ENCODE measurements at regions not wholly inside any gene's neighbourhood (a gene's known extent, or its start where the extent isn't known, plus 50 kb on each side); places are given as distances from the start of the nearest gene placed in this dataset.

DNA sequence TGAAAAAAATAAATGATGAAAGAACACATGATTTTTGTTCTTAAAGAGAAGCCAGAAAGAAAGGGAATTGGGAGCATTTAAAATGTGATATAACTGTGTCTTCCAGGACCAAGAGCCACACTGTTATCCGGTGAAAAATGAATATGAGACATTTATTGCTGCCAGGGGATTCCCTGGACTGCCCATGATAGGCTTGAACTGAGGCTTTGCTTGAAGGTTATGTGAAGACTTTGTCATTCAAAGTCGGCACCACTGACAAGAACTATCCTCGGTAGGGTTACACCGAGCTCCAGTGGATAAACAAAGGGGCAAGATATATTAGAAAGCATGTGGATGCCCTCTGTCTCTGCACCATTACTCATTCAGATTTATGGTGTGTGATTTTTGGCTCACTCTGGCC, 125.4 kb upstream of the MINDY3 start:
- POLR2A ChIA-PET, result no interaction called here
- Histone ChIP-seq H3K27ac (ENCODE audit: low read depth, low read length) (no peak overlapping the region), H3K27me3 (ENCODE audit: control insufficient read depth, insufficient read depth, low read length) (no peaks in the 10 kb centered on the region), H3K9me3 (ENCODE audit: control insufficient read depth, insufficient read depth, low read length) (0 out of 2 replicates have a peak, but pooled peaks cover 3% of the 10 kb centered on the region), H3K4me3 (ENCODE audit: low read depth, low read length) (no peak overlapping the region)
- TF ChIP-seq, protein P1, sequence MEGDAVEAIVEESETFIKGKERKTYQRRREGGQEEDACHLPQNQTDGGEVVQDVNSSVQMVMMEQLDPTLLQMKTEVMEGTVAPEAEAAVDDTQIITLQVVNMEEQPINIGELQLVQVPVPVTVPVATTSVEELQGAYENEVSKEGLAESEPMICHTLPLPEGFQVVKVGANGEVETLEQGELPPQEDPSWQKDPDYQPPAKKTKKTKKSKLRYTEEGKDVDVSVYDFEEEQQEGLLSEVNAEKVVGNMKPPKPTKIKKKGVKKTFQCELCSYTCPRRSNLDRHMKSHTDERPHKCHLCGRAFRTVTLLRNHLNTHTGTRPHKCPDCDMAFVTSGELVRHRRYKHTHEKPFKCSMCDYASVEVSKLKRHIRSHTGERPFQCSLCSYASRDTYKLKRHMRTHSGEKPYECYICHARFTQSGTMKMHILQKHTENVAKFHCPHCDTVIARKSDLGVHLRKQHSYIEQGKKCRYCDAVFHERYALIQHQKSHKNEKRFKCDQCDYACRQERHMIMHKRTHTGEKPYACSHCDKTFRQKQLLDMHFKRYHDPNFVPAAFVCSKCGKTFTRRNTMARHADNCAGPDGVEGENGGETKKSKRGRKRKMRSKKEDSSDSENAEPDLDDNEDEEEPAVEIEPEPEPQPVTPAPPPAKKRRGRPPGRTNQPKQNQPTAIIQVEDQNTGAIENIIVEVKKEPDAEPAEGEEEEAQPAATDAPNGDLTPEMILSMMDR (IDR thresholded peaks at IDR 0.05; ENCODE audit: low read depth, low read length), result no peak
- CTCF ChIA-PET, result no interaction called here
- no peak for DNase-seq (ENCODE audit: low read depth, low spot score)

DNA sequence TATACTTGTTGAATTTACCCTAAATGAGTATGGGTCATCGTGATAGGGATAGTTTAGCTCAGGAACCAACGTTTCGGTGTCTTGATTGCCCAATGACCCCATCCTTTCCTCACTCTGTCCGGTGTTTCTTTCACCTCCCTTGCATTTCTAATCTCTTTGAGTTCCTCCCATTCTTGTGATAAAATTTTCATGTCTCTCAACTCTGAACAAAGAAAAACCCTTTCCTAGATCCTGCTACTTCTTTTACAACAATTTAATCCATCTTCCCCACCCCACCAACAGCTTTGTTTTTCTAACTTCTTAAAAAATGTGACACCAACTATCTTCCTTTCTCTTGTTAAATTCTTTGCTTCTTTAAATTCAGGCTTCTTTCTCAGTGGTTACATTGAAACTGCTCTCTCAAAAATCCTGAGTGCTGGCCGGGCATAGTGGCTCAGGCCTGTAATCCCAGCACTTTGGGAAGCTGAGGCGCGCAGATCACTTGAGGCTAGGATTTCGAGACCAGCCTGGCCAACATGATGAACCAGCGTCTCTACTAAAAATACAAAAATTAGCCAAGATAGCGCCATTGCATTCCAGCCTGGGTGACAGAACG, 130.3 kb upstream of the MINDY3 start:
- Histone ChIP-seq H3K27me3 (ENCODE audit: control insufficient read depth, insufficient read depth, low read length) (no peaks in the 10 kb centered on the region), H3K9me3 (ENCODE audit: control insufficient read depth, insufficient read depth, low read length) (peaks cover 2% of the 10 kb centered on the region; the same call in 1 of the 2 replicates), H3K27ac (ENCODE audit: low read depth, low read length) (no peak overlapping the region), H3K4me3 (ENCODE audit: low read depth, low read length) (no peak overlapping the region)
- CTCF ChIA-PET, result no interaction called here
- TF ChIP-seq, protein P1 (IDR thresholded peaks at IDR 0.05; ENCODE audit: low read depth, low read length), result no peak
- POLR2A ChIA-PET, result no interaction called here
- no peak for DNase-seq (ENCODE audit: low read depth, low spot score)

DNA sequence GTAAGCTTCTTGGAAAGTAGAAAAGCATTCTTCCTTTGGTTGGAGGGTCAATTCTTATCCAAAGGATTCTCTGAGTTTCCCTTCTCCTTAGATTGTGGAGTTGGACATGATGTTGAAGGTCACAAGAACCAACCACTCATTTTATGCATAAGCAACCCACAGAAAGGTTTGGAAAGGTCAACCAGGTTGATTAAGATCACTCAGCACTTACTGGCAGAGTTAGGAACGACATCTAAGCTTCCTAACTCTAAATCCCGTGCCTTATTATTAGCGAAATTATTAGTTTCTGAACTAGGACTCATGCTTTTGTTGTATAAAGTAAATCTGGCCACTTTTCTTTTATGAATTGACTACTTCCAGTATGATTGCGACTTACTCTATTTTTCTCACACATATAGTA, 137.0 kb upstream of the MINDY3 start:
- no peaks in the 10 kb centered on the region; the same call in 1 of the 2 replicates for H3K9me3 ChIP-seq (ENCODE audit: control insufficient read depth, insufficient read depth, low read length)
- TF ChIP-seq, protein P1 (IDR thresholded peaks at IDR 0.05; ENCODE audit: low read depth, low read length), result no peak
- ChIA-PET CTCF (no interaction called here), POLR2A (no interaction called here)
- no peaks in the 10 kb centered on the region for H3K27me3 ChIP-seq (ENCODE audit: control insufficient read depth, insufficient read depth, low read length)
- no peak overlapping the region for H3K27ac ChIP-seq (ENCODE audit: low read depth, low read length)
- H3K4me3 ChIP-seq (ENCODE audit: low read depth, low read length), result no peak overlapping the region
- no peak for DNase-seq (ENCODE audit: low read depth, low spot score)

- Histone ChIP-seq H3K9me3 (ENCODE audit: control insufficient read depth, insufficient read depth, low read length) (no peaks in the 10 kb centered on the region), H3K27ac (ENCODE audit: low read depth, low read length) (no peak overlapping the region), H3K27me3 (ENCODE audit: control insufficient read depth, insufficient read depth, low read length) (no peaks in the 10 kb centered on the region), H3K4me3 (ENCODE audit: low read depth, low read length) (no peak overlapping the region)
- CTCF ChIA-PET, result no interaction called here
- TF ChIP-seq, protein P1 (IDR thresholded peaks at IDR 0.05; ENCODE audit: low read depth, low read length), result no peak
- POLR2A ChIA-PET, result no interaction called here
- DNase-seq (ENCODE audit: low read depth, low spot score), result no peak
Observed at GRCh38 chr10:16001581-16001980, 141.3 kb upstream of the MINDY3 start.

- CTCF ChIA-PET, result no interaction called here
- POLR2A ChIA-PET, result no interaction called here
- H3K4me3 ChIP-seq (ENCODE audit: low read depth, low read length), result no peak overlapping the region
- DNase-seq (ENCODE audit: low read depth, low spot score), result no peak
- no peaks in the 10 kb centered on the region for H3K27me3 ChIP-seq (ENCODE audit: control insufficient read depth, insufficient read depth, low read length)
- TF ChIP-seq, protein P1 (IDR thresholded peaks at IDR 0.05; ENCODE audit: low read depth, low read length), result no peak
- H3K9me3 ChIP-seq (ENCODE audit: control insufficient read depth, insufficient read depth, low read length), result peaks cover 9% of the 10 kb centered on the region
- H3K27ac ChIP-seq (ENCODE audit: low read depth, low read length), result no peak overlapping the region
Observed at GRCh38 chr10:16009785-16010184, 149.5 kb upstream of the MINDY3 start.
